H1 (cell line): ENCODE measurements at regions not wholly inside any gene's neighbourhood (a gene's known extent, or its start where the extent isn't known, plus 50 kb on each side); places are given as distances from the start of the nearest gene placed in this dataset.

Experiments
- ATF3 ChIP-seq: IDR thresholded peaks from 2 replicates; pipeline ENCODE4 v1.6.1; 2011; ENCODE audit warnings: low read depth, mild to moderate bottlenecking, low read length; ENCODE audit not compliant: insufficient read depth
- BRCA1 ChIP-seq: IDR thresholded peaks from 2 replicates; pipeline ENCODE4 v1.6.1; 2012; ENCODE audit warnings: low read depth, low read length, improper control_type of control experiment
- CHD1 ChIP-seq: IDR thresholded peaks from 2 replicates; pipeline ENCODE4 v1.6.1; 2012; ENCODE audit warnings: low read depth, low read length, improper control_type of control experiment
- EZH2 ChIP-seq: fragments of 200-600 bp; sonication (generic); IDR thresholded peaks from 2 replicates; pipeline ENCODE4 v1.7.1; 2012; ENCODE audit warnings: low read depth, mild to moderate bottlenecking, moderate library complexity, low read length, inconsistent platforms; ENCODE audit not compliant: severe bottlenecking
- JUN ChIP-seq: IDR thresholded peaks from 2 replicates; pipeline ENCODE4 v1.6.1; 2011; ENCODE audit warnings: low read depth, mild to moderate bottlenecking, improper control_type of control experiment, low read length
- POLR2A ChIP-seq, 2 experiments: IDR thresholded peaks; 1 replicate in 1 of 2; 2 replicates in 1 of 2; pipeline ENCODE4 v1.6.1; 2011; ENCODE audit warnings: low read depth in 2 of 2, low read length in 2 of 2, mild to moderate bottlenecking in 2 of 2; ENCODE audit errors: control extremely low read depth in 1 of 2
- SP1 ChIP-seq: IDR thresholded peaks from 2 replicates; pipeline ENCODE4 v1.6.1; 2011; ENCODE audit warnings: low read depth, low read length
- TAF1 ChIP-seq: IDR thresholded peaks from 2 replicates; pipeline ENCODE4 v1.6.1; 2011; ENCODE audit warnings: mild to moderate bottlenecking, low read depth, low read length
- TEAD4 ChIP-seq: IDR thresholded peaks from 2 replicates; pipeline ENCODE4 v1.6.1; 2012; ENCODE audit warnings: low read depth, low read length, inconsistent platforms, mixed read lengths
- TF ChIP-seq, protein P1 (sequence below), 3 experiments: IDR thresholded peaks; 1 replicate in 2 of 3; 2 replicates in 1 of 3; pipeline versions ENCODE4 v1.5.1 to v1.6.1; 2011; ENCODE audit warnings: low read length in 3 of 3, mild to moderate bottlenecking in 3 of 3, inconsistent platforms in 2 of 3, low read depth in 1 of 3, moderate library complexity in 1 of 3; ENCODE audit not compliant: insufficient read depth in 1 of 3; ENCODE audit errors: control extremely low read depth in 1 of 3

GRCh38 chr9:13513716-13514444 lies 234.4 kb upstream of the MPDZ start:
- TF ChIP-seq, protein P1, sequence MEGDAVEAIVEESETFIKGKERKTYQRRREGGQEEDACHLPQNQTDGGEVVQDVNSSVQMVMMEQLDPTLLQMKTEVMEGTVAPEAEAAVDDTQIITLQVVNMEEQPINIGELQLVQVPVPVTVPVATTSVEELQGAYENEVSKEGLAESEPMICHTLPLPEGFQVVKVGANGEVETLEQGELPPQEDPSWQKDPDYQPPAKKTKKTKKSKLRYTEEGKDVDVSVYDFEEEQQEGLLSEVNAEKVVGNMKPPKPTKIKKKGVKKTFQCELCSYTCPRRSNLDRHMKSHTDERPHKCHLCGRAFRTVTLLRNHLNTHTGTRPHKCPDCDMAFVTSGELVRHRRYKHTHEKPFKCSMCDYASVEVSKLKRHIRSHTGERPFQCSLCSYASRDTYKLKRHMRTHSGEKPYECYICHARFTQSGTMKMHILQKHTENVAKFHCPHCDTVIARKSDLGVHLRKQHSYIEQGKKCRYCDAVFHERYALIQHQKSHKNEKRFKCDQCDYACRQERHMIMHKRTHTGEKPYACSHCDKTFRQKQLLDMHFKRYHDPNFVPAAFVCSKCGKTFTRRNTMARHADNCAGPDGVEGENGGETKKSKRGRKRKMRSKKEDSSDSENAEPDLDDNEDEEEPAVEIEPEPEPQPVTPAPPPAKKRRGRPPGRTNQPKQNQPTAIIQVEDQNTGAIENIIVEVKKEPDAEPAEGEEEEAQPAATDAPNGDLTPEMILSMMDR (IDR thresholded peaks at IDR 0.05; ENCODE audit: control extremely low read depth in 1 of 3, insufficient read depth in 1 of 3, low read depth in 1 of 3, low read length in 3 of 3): no peak
- 0 out of 2 replicates have a peak, but pooled peaks have one; percentile 38 for TF ChIP-seq TAF1
- TF ChIP-seq EZH2: no peak
- no peak for TF ChIP-seq BRCA1
- no peak for TF ChIP-seq ATF3
- TF ChIP-seq TEAD4: peak; percentile 72
- no peak for TF ChIP-seq CHD1
- TF ChIP-seq JUN: no peak
- no peak for TF ChIP-seq SP1
- TF ChIP-seq POLR2A (IDR thresholded peaks at IDR 0.05; ENCODE audit: control extremely low read depth in 1 of 2, low read depth in 2 of 2, low read length in 2 of 2): 0 out of 3 replicates have a peak, but pooled peaks of 1 of the 2 experiments have one; percentile 26
